Fibroblast of lung (primary cell): ENCODE measurements at regions not wholly inside any gene's neighbourhood (a gene's known extent, or its start where the extent isn't known, plus 50 kb on each side); places are given as distances from the start of the nearest gene placed in this dataset.

Experiments
- EZH2 ChIP-seq: IDR thresholded peaks from 2 replicates; pipeline ENCODE4 v1.5.1; 2012; ENCODE audit warnings: low read length, control low read depth, mild to moderate bottlenecking; ENCODE audit errors: missing control alignments
- TF ChIP-seq, protein P1 (sequence below), 2 donors: IDR thresholded peaks in 1 of 2; conservative IDR thresholded peaks in 1 of 2; 1 replicate in 1 of 2; 2 replicates in 1 of 2; pipeline ENCODE4 v1.5.1; 2011 to 2012; ENCODE audit warnings: low read length in 2 of 2, control low read depth in 1 of 2, inconsistent platforms in 1 of 2, low read depth in 1 of 2, mild to moderate bottlenecking in 1 of 2

DNA sequence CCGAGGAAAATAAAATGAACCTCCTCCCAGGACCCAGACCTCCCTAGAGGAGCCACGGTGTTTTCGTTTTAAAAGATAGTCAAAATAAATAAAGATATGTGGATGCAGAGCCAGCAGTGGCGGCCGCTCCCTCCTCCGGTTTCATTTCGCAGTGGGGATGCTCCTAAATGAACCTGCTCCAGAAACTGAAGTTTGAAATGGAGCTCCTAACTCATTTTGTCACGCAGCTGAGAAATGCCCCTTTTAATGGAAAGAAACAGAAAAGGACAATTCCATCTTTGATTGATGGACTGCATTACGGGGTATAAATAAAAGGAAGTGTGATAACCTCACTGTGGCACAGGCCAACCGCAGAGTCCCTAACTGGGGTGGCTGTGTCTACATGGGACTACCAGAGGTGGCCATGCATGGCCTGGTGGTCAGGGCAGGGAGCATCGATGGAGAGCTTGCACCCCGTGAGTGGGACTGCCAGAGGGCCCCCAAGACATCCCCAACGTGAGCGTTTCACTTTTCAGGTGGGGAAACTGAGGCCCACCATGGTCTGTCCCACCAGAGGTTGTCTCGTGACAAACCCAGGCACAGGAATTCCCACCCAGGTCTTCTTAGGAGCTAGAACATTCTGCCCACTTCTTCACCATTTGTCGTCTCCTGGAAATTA is 426.6 kb downstream of the BRD1 start:
- no peak for TF ChIP-seq EZH2
- TF ChIP-seq, protein P1, sequence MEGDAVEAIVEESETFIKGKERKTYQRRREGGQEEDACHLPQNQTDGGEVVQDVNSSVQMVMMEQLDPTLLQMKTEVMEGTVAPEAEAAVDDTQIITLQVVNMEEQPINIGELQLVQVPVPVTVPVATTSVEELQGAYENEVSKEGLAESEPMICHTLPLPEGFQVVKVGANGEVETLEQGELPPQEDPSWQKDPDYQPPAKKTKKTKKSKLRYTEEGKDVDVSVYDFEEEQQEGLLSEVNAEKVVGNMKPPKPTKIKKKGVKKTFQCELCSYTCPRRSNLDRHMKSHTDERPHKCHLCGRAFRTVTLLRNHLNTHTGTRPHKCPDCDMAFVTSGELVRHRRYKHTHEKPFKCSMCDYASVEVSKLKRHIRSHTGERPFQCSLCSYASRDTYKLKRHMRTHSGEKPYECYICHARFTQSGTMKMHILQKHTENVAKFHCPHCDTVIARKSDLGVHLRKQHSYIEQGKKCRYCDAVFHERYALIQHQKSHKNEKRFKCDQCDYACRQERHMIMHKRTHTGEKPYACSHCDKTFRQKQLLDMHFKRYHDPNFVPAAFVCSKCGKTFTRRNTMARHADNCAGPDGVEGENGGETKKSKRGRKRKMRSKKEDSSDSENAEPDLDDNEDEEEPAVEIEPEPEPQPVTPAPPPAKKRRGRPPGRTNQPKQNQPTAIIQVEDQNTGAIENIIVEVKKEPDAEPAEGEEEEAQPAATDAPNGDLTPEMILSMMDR (conservative IDR thresholded peaks at IDR 0.05 in 1 of 2, IDR thresholded peaks at IDR 0.05 in 1 of 2; ENCODE audit: low read depth in 1 of 2, low read length in 2 of 2) = no peak
